PC-9 (cell line): ENCODE measurements at regions not wholly inside any gene's neighbourhood (a gene's known extent, or its start where the extent isn't known, plus 50 kb on each side); places are given as distances from the start of the nearest gene placed in this dataset.
"Not testable (repeated sequence)": the region's sequence is repeated elsewhere in the genome, so short reads cannot be mapped to it uniquely, and the experiment has no call there.

Source experiments
- BruUV-seq: library from RNA; stranded (reverse); fragments of 400-500 nt; replicated peaks from 2 replicates; lab custom pipeline; 2021; lab: Mats Ljungman, UMichigan
- CTCF ChIA-PET: fragments of 300-600 bp; sonication (Branson Sonifier 250); formaldehyde crosslinking; loops from one replicate; lab custom pipeline; 2022; ENCODE audit warnings: antibody characterized with exemption; lab: Charles Lee
- POLR2A ChIA-PET: fragments of 300-600 bp; sonication (Branson Sonifier 250); formaldehyde crosslinking; loops from one replicate; lab custom pipeline; 2022; ENCODE audit warnings: antibody characterized with exemption; ENCODE audit not compliant: unreplicated experiment; lab: Charles Lee
- DNase-seq, 2 experiments: peaks; one replicate each; pipeline versions ENCODE4 v3.0.0 to v3.0.0-alpha.2; 2015 to 2022; ENCODE audit warnings: mixed read lengths in 1 of 2
- H2AFZ ChIP-seq: fragments of 200-600 bp; sonication (generic); 2 replicates; pipeline ENCODE4 v1.8.1; 2017; ENCODE audit warnings: antibody characterized with exemption
- H3F3A ChIP-seq: fragments of 200-600 bp; sonication (generic); 2 replicates; pipeline ENCODE4 v1.8.1; 2017; ENCODE audit warnings: antibody characterized with exemption, mild to moderate bottlenecking, low read depth; ENCODE audit not compliant: insufficient read depth
- H3K27ac ChIP-seq: fragments of 200-600 bp; sonication (generic); 2 replicates; pipeline ENCODE4 v1.6.1; 2016; ENCODE audit warnings: mixed run types
- H3K27me3 ChIP-seq: fragments of 200-600 bp; sonication (generic); 2 replicates; pipeline ENCODE4 v1.6.1; 2016; ENCODE audit warnings: low read depth, mixed run types; ENCODE audit not compliant: insufficient read depth
- H3K36me3 ChIP-seq: fragments of 200-600 bp; sonication (generic); 2 replicates; pipeline ENCODE4 v1.6.1; 2016; ENCODE audit warnings: low read depth, mixed run types
- H3K4me1 ChIP-seq: fragments of 200-600 bp; sonication (generic); replicated peaks from 2 replicates; pipeline ENCODE4 v1.6.1; 2016; ENCODE audit warnings: mixed run types; ENCODE audit not compliant: insufficient read depth
- H3K4me2 ChIP-seq: fragments of 200-600 bp; sonication (generic); 2 replicates; pipeline ENCODE4 v1.6.1; 2017; ENCODE audit warnings: mixed run types
- H3K4me3 ChIP-seq: fragments of 200-600 bp; sonication (generic); 2 replicates; pipeline ENCODE4 v1.6.1; 2016; ENCODE audit warnings: mixed run types
- H3K79me2 ChIP-seq: fragments of 200-600 bp; sonication (generic); 2 replicates; pipeline ENCODE4 v1.6.1; 2017; ENCODE audit warnings: low read depth, mixed run types
- H3K9me2 ChIP-seq: fragments of 200-600 bp; sonication (generic); 2 replicates; pipeline ENCODE4 v1.8.1; 2017; ENCODE audit warnings: mild to moderate bottlenecking; ENCODE audit not compliant: insufficient read depth
- H3K9me3 ChIP-seq: fragments of 200-600 bp; sonication (generic); 2 replicates; pipeline ENCODE4 v1.8.1; 2016; ENCODE audit warnings: low read depth; ENCODE audit not compliant: insufficient read depth
- H4K20me1 ChIP-seq: fragments of 200-600 bp; sonication (generic); 2 replicates; pipeline ENCODE4 v1.8.1; 2017; ENCODE audit not compliant: insufficient read depth
- CTCF ChIP-seq: fragments of 200-600 bp; sonication (generic); conservative IDR thresholded peaks from 2 replicates; pipeline ENCODE4 v1.6.1; 2017; ENCODE audit warnings: mixed run types, antibody characterized with exemption, mild to moderate bottlenecking, moderate library complexity
- EZH2 ChIP-seq: fragments of 200-600 bp; sonication (generic); IDR thresholded peaks from 2 replicates; pipeline ENCODE4 v1.8.0; 2017; ENCODE audit warnings: antibody characterized with exemption, low read depth
- intact Hi-C: fragments of 100-400 bp; cut with micrococcal nuclease; formaldehyde crosslinking; loops from one replicate; pipeline ENCODE4 v1.10.0; 2022; ENCODE audit not compliant: unreplicated experiment

DNA sequence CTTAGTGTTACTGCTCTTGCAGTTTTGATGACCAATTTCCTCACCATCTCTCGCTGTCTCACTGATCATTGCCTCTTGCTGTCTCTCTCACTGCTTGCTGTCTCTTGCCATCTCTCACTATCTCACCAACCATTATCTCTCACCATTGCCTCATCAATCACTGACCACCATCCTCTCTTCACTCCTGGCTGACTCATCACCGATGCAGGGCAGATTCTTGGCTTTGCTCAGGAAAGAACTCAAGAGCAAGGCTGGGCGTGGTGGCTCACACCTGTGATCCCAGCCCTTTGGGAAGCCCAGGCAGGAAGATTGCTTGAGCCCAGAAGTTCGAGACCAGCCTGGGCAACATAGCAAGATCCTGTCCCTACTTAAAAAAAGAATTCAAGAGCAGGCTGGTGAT is 66.3 kb upstream of the SYN3 start:
- H3K4me2 ChIP-seq: no peak overlapping the region
- no peaks in the 10 kb centered on the region for H3K4me1 ChIP-seq
- BruUV-seq: no TSS peak
- no peak overlapping the region for H3K27ac ChIP-seq
- ChIA-PET POLR2A (no interaction called here), CTCF (no interaction called here)
- no peak for DNase-seq
- H3K79me2 ChIP-seq: no peaks in the 10 kb centered on the region
- no peaks in the 10 kb centered on the region for H3K36me3 ChIP-seq
- H2AFZ ChIP-seq: no peak overlapping the region
- no peaks in the 10 kb centered on the region for H3K9me2 ChIP-seq
- no peak overlapping the region for H3K4me3 ChIP-seq
- H3K27me3 ChIP-seq: peaks cover 57% of the 10 kb centered on the region
- H3K9me3 ChIP-seq: no peaks in the 10 kb centered on the region
- no peaks in the 10 kb centered on the region for H3F3A ChIP-seq
- intact Hi-C loops: no loop called here
- H4K20me1 ChIP-seq: peaks cover 3% of the 10 kb centered on the region; the same call in 1 of the 2 replicates
- TF ChIP-seq EZH2: no peak
- no peak for TF ChIP-seq CTCF

DNA sequence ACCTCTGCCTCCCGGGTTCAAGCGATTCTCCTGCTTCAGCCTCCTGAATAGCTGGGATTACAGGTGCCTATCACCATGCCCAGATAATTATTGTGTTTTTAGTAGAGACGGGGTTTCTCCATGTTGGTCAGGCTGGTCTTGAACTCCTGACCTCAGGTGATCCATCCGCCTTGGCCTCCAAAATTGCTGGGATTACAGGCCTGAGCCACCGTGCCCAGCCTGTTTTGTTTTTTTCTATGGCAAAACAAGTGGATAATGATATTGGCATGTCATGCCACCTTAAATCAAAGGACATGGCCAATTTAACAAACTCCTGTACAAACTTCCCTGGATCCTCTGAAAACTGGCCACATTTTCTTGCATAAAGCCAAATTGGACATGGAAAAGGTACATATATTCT is 64.3 kb upstream of the SYN3 start:
- BruUV-seq, DNase-seq, H4K20me1 ChIP-seq, intact Hi-C loops, H2AFZ ChIP-seq, H3K9me2 ChIP-seq, H3K27ac ChIP-seq, H3K4me3 ChIP-seq, H3K79me2 ChIP-seq, H3K4me1 ChIP-seq, CTCF ChIA-PET, POLR2A ChIA-PET, H3K9me3 ChIP-seq, H3K4me2 ChIP-seq, H3F3A ChIP-seq, H3K36me3 ChIP-seq: not testable (repeated sequence)
- H3K27me3 ChIP-seq: peaks cover 56% of the 10 kb centered on the region

- H2AFZ ChIP-seq: no peak overlapping the region
- no peaks in the 10 kb centered on the region for H3K9me3 ChIP-seq
- ChIA-PET CTCF (no interaction called here), POLR2A (no interaction called here)
- H3K4me3 ChIP-seq: no peak overlapping the region
- no peaks in the 10 kb centered on the region for H3K79me2 ChIP-seq
- no peak for TF ChIP-seq EZH2
- TF ChIP-seq CTCF: no peak
- no peaks in the 10 kb centered on the region for H3K36me3 ChIP-seq
- BruUV-seq: no TSS peak
- no peaks in the 10 kb centered on the region for H3K9me2 ChIP-seq
- peaks cover 34% of the 10 kb centered on the region for H3K27me3 ChIP-seq
- H3K4me2 ChIP-seq: no peak overlapping the region
- H3K4me1 ChIP-seq: no peaks in the 10 kb centered on the region
- intact Hi-C loops: no loop called here
- no peak overlapping the region for H3K27ac ChIP-seq
- H4K20me1 ChIP-seq: no peaks in the 10 kb centered on the region
- no peaks in the 10 kb centered on the region for H3F3A ChIP-seq
- DNase-seq: no peak
These were observed 60.9 kb upstream of the SYN3 start for GRCh38 chr22:33119044-33119443.

DNA sequence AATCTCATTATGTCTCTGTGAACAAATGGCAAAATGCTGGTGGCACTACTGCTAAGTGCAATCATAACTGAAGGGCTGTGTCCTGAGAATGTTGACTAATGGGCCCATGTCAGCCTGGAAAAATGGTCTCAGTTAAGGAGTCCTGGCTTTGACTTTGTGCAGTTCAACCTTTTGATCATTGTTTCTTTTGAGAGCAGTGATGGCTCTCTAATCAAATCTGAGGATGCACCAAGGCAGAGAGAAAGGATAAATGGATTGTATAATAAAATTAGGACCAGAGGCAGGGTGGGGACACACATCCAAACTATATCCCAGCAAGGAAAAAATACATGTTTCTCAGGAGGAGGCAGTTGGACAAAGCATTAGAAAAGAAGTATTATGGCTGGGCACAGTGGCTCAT is 59.6 kb upstream of the SYN3 start:
- no peaks in the 10 kb centered on the region for H3K4me1 ChIP-seq
- no peaks in the 10 kb centered on the region for H3F3A ChIP-seq
- no TSS peak for BruUV-seq
- CTCF ChIA-PET: interaction anchor here (0.7 kb wide), 1 partner anchor 45 kb away, joined by 5 read pairs; no protein-coding TSS in a partner anchor
- no peak overlapping the region for H3K4me2 ChIP-seq
- H3K9me2 ChIP-seq: no peaks in the 10 kb centered on the region
- no peaks in the 10 kb centered on the region for H3K9me3 ChIP-seq
- no peaks in the 10 kb centered on the region for H4K20me1 ChIP-seq
- H3K79me2 ChIP-seq: no peaks in the 10 kb centered on the region
- TF ChIP-seq CTCF (no peak), EZH2 (no peak)
- no peak overlapping the region for H3K27ac ChIP-seq
- intact Hi-C loops: no loop called here
- H3K27me3 ChIP-seq: peaks cover 29% of the 10 kb centered on the region; the same call in 1 of the 2 replicates
- H3K4me3 ChIP-seq: no peak overlapping the region
- POLR2A ChIA-PET: no interaction called here
- no peaks in the 10 kb centered on the region for H3K36me3 ChIP-seq
- no peak for DNase-seq
- no peak overlapping the region for H2AFZ ChIP-seq
